ENCODE measurements at regions not wholly inside any gene's neighbourhood (a gene's known extent, or its start where the extent isn't known, plus 50 kb on each side); places are given as distances from the start of the nearest gene placed in this dataset.

- no peak for DNase-seq (ENCODE audit: low read depth, low spot score)
- no peak for ATAC-seq
- Histone ChIP-seq H3K27ac (ENCODE audit: low read length) (no peak overlapping the region), H3K9me3 (ENCODE audit: control insufficient read depth, insufficient read depth, low read depth, low read length) (no peaks in the 10 kb centered on the region), H3K36me3 (ENCODE audit: control insufficient read depth, insufficient read depth, low read length) (no peaks in the 10 kb centered on the region), H3K4me3 (ENCODE audit: low read depth in 2 of 2, low read length in 2 of 2) (no peak overlapping the region), H3K27me3 (ENCODE audit: control insufficient read depth, insufficient read depth, low read length) (no peaks in the 10 kb centered on the region), H3K4me1 (ENCODE audit: control insufficient read depth, insufficient read depth, low read length) (no peaks in the 10 kb centered on the region)
- in situ Hi-C loops (cut with HindIII; ENCODE audit: low pct_unique_long_range_greater_than_20kb, low sequenced_read_pairs) = no loop called here
- no TSS peak for BruUV-seq (replicated peaks)
- TF ChIP-seq TCF7L2 (IDR thresholded peaks at IDR 0.05; ENCODE audit: low read depth, low read length) (no peak), REST (IDR thresholded peaks at IDR 0.05; ENCODE audit: insufficient read depth in 1 of 2, low read depth in 2 of 2, low read length in 1 of 2) (no peak), SIN3A (IDR thresholded peaks at IDR 0.05; ENCODE audit: borderline replicate concordance, insufficient read depth, low read depth, low read length) (no peak), POLR2AphosphoS5 (IDR thresholded peaks at IDR 0.05; ENCODE audit: low read depth, low read length) (no peak), CTCF (IDR thresholded peaks at IDR 0.05) (no peak)
- ChIA-PET POLR2A (no interaction called here), CTCF (no interaction called here)
- intact Hi-C loops (cut with micrococcal nuclease; ENCODE audit: unreplicated experiment) = no loop called here
Measured at GRCh38 chr9:80937645-80938044, 751.7 kb downstream of the TLE1 start.

- no peaks in the 10 kb centered on the region for H3K36me3 ChIP-seq (ENCODE audit: control insufficient read depth, insufficient read depth, low read length)
- H3K27me3 ChIP-seq (ENCODE audit: control insufficient read depth, insufficient read depth, low read length) = no peaks in the 10 kb centered on the region
- no peaks in the 10 kb centered on the region for H3K4me1 ChIP-seq (ENCODE audit: control insufficient read depth, insufficient read depth, low read length)
- intact Hi-C loops (cut with micrococcal nuclease; ENCODE audit: unreplicated experiment) (no loop called here), in situ Hi-C loops (cut with HindIII; ENCODE audit: low pct_unique_long_range_greater_than_20kb, low sequenced_read_pairs) (no loop called here)
- CTCF ChIA-PET = no interaction called here
- H3K4me3 ChIP-seq (ENCODE audit: low read depth in 2 of 2, low read length in 2 of 2) = no peak overlapping the region
- H3K27ac ChIP-seq (ENCODE audit: low read length) = no peak overlapping the region
- H3K9me3 ChIP-seq (ENCODE audit: control insufficient read depth, insufficient read depth, low read depth, low read length) = no peaks in the 10 kb centered on the region
- no TSS peak for BruUV-seq (replicated peaks)
- no peak for ATAC-seq
- POLR2A ChIA-PET = no interaction called here
- no peak for DNase-seq (ENCODE audit: low read depth, low spot score)
- TF ChIP-seq REST (IDR thresholded peaks at IDR 0.05; ENCODE audit: insufficient read depth in 1 of 2, low read depth in 2 of 2, low read length in 1 of 2) = no peak
- no peak for TF ChIP-seq SIN3A (IDR thresholded peaks at IDR 0.05; ENCODE audit: borderline replicate concordance, insufficient read depth, low read depth, low read length)
- no peak for TF ChIP-seq CTCF (IDR thresholded peaks at IDR 0.05)
- no peak for TF ChIP-seq TCF7L2 (IDR thresholded peaks at IDR 0.05; ENCODE audit: low read depth, low read length)
- no peak for TF ChIP-seq POLR2AphosphoS5 (IDR thresholded peaks at IDR 0.05; ENCODE audit: low read depth, low read length)
Measured at GRCh38 chr9:80934095-80934494, 755.3 kb downstream of the TLE1 start.

Data from Panc1 (cell line).